ENCODE measurements at regions not wholly inside any gene's neighbourhood (a gene's known extent, or its start where the extent isn't known, plus 50 kb on each side); places are given as distances from the start of the nearest gene placed in this dataset.

DNA sequence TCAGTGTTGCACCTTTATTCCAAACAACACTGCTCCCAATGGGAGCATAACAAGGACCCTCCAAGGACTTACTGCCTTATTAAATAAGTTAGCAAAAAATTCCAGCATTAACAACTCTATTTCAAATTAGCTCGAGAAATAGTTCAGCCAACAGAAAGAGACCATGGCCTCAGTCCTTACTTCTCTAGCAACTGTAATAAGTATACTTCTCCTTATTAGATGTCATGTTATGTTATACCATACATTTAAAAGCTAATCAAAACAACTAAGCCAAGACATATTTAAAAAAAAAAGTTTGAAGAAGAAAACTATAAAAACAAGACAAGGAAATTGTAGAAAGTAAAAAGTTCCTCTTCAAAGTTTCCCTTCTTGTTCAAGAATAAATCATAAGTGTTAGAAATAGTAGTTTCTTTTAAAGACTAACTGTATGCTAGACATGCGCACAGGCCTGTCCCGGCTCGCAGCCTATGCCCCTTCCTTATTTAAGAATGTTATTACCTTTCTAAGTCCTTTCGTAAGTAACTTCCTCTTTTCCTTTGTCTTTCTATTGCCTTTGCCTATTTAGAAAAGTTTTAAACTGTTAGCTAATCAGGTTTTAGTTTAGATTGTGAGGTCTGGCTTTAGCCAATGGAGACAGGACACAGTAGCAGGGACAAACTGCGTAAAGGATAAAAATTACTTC lies 68.6 kb downstream of the RESF1 start:
- Histone ChIP-seq H3K27me3 (ENCODE audit: control insufficient read depth, insufficient read depth, low read length) (no peaks in the 10 kb centered on the region), H3K9me3 (ENCODE audit: control insufficient read depth, insufficient read depth, low read length) (no peaks in the 10 kb centered on the region), H3K27ac (ENCODE audit: low read depth, low read length) (no peak overlapping the region), H3K36me3 (ENCODE audit: control insufficient read depth, insufficient read depth, low read length) (no peaks in the 10 kb centered on the region), H3K4me3 (ENCODE audit: low read depth, low read length) (no peak overlapping the region), H3K4me1 (ENCODE audit: control insufficient read depth, insufficient read depth, low read length) (no peaks in the 10 kb centered on the region)
- no CpG with 5 or more reads among the region's 6 CpGs for WGBS (ENCODE audit: insufficient coverage)
- DNase-seq (ENCODE audit: low read depth in 4 of 6, low spot score in 6 of 6): no peak

DNA sequence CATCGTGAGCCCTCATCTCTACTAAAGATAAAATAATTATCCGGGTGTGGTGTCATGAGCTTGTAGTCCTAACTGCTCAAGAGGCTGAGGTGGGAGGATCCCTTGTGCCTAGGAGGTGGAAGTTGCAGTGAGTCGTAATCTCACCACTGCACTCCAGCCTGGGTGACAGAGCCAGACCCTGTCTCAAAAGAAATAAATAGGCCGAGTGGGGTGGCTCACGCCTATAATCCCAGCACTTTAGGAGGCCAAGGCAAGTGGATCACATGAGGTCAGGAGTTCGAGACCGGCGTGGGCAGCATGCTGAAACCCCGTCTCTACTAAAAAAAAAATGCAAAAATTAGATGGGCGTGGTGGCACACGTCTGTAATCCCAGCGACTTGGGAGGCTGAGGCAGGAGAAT lies 70.9 kb downstream of the RESF1 start:
- H3K4me1 ChIP-seq (ENCODE audit: control insufficient read depth, insufficient read depth, low read length): no peaks in the 10 kb centered on the region
- DNase-seq (ENCODE audit: low read depth in 4 of 6, low spot score in 6 of 6): no peak
- WGBS (ENCODE audit: insufficient coverage): 95% methylated on average over 10 of the region's 12 CpGs
- no peaks in the 10 kb centered on the region for H3K9me3 ChIP-seq (ENCODE audit: control insufficient read depth, insufficient read depth, low read length)
- no peaks in the 10 kb centered on the region for H3K27me3 ChIP-seq (ENCODE audit: control insufficient read depth, insufficient read depth, low read length)
- H3K4me3 ChIP-seq (ENCODE audit: low read depth, low read length): no peak overlapping the region
- no peaks in the 10 kb centered on the region for H3K36me3 ChIP-seq (ENCODE audit: control insufficient read depth, insufficient read depth, low read length)
- H3K27ac ChIP-seq (ENCODE audit: low read depth, low read length): no peak overlapping the region

DNA sequence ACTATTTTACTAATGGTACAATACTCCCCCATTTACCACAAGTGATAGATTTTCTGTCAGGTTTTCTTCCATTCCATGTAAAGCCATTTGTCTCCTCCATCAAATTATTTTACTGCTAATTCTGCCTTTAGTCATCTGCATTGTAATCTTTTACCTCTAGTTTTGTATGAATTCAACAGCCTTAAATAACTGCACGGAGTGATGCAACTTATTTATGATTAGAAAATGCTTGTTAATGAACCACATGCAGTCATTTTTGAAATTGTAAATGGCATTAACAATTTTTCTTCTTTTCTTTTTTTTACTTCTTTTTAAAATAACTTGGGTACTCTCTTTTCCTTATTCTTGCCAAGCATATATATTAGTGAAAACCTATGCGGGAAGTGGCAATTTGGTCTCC lies 71.5 kb downstream of the RESF1 start:
- no peak for DNase-seq (ENCODE audit: low read depth in 4 of 6, low spot score in 6 of 6)
- WGBS (ENCODE audit: insufficient coverage): no CpG with 5 or more reads among the region's 2 CpGs
- no peaks in the 10 kb centered on the region for H3K4me1 ChIP-seq (ENCODE audit: control insufficient read depth, insufficient read depth, low read length)
- H3K27ac ChIP-seq (ENCODE audit: low read depth, low read length): no peak overlapping the region
- H3K9me3 ChIP-seq (ENCODE audit: control insufficient read depth, insufficient read depth, low read length): no peaks in the 10 kb centered on the region
- H3K36me3 ChIP-seq (ENCODE audit: control insufficient read depth, insufficient read depth, low read length): no peaks in the 10 kb centered on the region
- H3K4me3 ChIP-seq (ENCODE audit: low read depth, low read length): no peak overlapping the region
- no peaks in the 10 kb centered on the region for H3K27me3 ChIP-seq (ENCODE audit: control insufficient read depth, insufficient read depth, low read length)

DNA sequence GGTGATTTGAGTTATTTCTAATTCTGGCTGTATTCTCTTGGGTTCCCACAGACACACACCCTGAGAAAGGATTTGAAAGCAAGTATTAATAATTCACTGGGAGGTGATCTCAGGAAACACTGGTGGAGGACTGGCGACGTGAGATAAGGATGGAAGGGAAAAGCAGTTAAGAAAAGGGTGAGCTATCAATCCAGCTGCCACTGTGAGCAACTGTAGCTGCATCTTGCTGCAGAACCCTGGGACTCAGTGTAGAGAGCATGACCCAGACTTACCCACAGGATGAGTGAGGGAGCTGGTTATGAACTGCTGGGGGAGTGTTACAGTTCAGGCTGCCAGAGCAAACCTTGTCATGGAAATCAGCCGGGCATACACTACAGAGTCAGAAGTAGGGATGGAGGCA lies 71.9 kb downstream of the RESF1 start:
- WGBS (ENCODE audit: insufficient coverage): 93% methylated on average over 2 of the region's 3 CpGs
- H3K27me3 ChIP-seq (ENCODE audit: control insufficient read depth, insufficient read depth, low read length): no peaks in the 10 kb centered on the region
- no peak overlapping the region for H3K4me3 ChIP-seq (ENCODE audit: low read depth, low read length)
- H3K27ac ChIP-seq (ENCODE audit: low read depth, low read length): no peak overlapping the region
- no peaks in the 10 kb centered on the region for H3K36me3 ChIP-seq (ENCODE audit: control insufficient read depth, insufficient read depth, low read length)
- DNase-seq (ENCODE audit: low read depth in 4 of 6, low spot score in 6 of 6): no peak
- H3K4me1 ChIP-seq (ENCODE audit: control insufficient read depth, insufficient read depth, low read length): no peaks in the 10 kb centered on the region
- H3K9me3 ChIP-seq (ENCODE audit: control insufficient read depth, insufficient read depth, low read length): no peaks in the 10 kb centered on the region

DNA sequence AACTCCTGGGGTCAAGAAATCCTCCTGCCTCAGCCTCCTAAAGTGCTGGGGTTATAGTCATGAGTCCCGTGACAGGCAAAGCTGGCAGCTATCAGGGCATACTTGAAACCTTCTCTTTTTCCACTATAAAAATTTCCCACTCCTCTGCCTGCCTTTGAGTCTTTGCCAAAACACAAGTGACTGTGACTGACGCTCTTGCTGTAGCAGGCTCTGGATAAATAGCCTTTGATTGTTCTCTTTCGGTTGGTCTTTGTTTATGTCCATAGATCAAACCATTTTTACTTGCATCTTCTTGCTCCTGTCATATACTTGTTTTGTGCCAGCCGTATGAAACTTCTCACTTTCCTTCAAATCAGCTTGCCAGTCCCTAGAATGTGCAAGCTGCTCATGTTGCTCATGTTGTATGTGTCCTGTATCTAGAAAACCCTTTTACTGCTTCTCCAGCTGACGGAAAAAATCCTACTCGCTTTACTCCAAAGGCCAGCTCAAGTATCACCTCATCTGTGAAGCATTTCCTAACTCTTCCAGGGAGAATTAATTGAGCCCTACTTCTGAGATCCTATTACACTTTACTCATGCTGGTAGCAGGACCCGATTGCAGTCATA lies 73.1 kb downstream of the RESF1 start:
- Histone ChIP-seq H3K4me1 (ENCODE audit: control insufficient read depth, insufficient read depth, low read length) (no peaks in the 10 kb centered on the region), H3K36me3 (ENCODE audit: control insufficient read depth, insufficient read depth, low read length) (no peaks in the 10 kb centered on the region), H3K27me3 (ENCODE audit: control insufficient read depth, insufficient read depth, low read length) (no peaks in the 10 kb centered on the region), H3K4me3 (ENCODE audit: low read depth, low read length) (no peak overlapping the region), H3K9me3 (ENCODE audit: control insufficient read depth, insufficient read depth, low read length) (no peaks in the 10 kb centered on the region), H3K27ac (ENCODE audit: low read depth, low read length) (no peak overlapping the region)
- peak in 1 of 6 donors; percentile 12 for DNase-seq (ENCODE audit: low read depth in 4 of 6, low spot score in 6 of 6)
- WGBS (ENCODE audit: insufficient coverage): 44% methylated on average over 4 of the region's 7 CpGs

DNA sequence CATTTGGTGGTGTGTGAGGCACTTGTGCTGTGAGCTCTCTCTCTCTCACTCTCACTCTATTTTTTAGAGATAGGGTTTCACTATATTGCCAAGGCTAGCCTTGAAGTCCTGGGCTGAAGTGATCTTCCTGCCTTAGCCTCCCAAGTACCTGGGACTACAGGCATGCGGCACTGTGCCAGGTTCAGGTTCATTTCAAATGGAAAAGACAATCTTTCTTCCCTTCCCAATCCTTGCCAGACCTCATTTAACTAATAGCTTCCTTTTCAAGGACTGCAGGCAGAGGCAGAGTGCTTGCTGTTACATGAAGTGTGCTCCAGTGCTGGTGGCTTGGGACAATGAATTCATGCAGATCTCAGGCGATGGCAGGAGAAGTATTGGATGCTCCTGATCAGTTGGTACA lies 73.2 kb upstream of the BICD1 start:
- no peaks in the 10 kb centered on the region for H3K27me3 ChIP-seq (ENCODE audit: control insufficient read depth, insufficient read depth, low read length)
- 63% methylated on average over 2 of the region's 2 CpGs for WGBS (ENCODE audit: insufficient coverage)
- no peaks in the 10 kb centered on the region for H3K36me3 ChIP-seq (ENCODE audit: control insufficient read depth, insufficient read depth, low read length)
- no peak overlapping the region for H3K27ac ChIP-seq (ENCODE audit: low read depth, low read length)
- no peaks in the 10 kb centered on the region for H3K9me3 ChIP-seq (ENCODE audit: control insufficient read depth, insufficient read depth, low read length)
- no peaks in the 10 kb centered on the region for H3K4me1 ChIP-seq (ENCODE audit: control insufficient read depth, insufficient read depth, low read length)
- DNase-seq (ENCODE audit: low read depth in 4 of 6, low spot score in 6 of 6): peak in 1 of 6 donors; percentile 34
- no peak overlapping the region for H3K4me3 ChIP-seq (ENCODE audit: low read depth, low read length)

DNA sequence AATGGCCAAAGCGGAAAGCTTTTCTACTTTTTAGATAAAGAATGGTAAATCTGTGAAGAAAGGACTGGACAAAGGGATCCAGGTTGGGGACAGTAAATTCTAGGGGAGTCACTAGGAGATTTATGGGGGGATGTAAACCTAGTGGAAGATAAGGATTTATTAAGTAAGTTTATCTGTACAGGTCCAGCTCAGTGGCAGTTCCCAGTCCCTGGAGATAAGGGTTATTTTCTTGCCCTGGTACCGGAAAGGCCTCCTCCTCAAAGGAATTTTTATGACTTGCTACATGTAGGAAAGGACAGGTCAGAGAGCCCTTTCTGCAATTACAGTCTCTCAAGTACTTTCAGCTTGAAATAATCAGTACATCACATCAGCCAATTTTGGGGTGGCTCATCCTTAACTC lies 72.6 kb upstream of the BICD1 start:
- no peaks in the 10 kb centered on the region for H3K36me3 ChIP-seq (ENCODE audit: control insufficient read depth, insufficient read depth, low read length)
- no peaks in the 10 kb centered on the region for H3K9me3 ChIP-seq (ENCODE audit: control insufficient read depth, insufficient read depth, low read length)
- DNase-seq (ENCODE audit: low read depth in 4 of 6, low spot score in 6 of 6): no peak
- no peaks in the 10 kb centered on the region for H3K4me1 ChIP-seq (ENCODE audit: control insufficient read depth, insufficient read depth, low read length)
- H3K4me3 ChIP-seq (ENCODE audit: low read depth, low read length): no peak overlapping the region
- H3K27ac ChIP-seq (ENCODE audit: low read depth, low read length): no peak overlapping the region
- H3K27me3 ChIP-seq (ENCODE audit: control insufficient read depth, insufficient read depth, low read length): no peaks in the 10 kb centered on the region
- 100% methylated on average over 1 of the region's 2 CpGs for WGBS (ENCODE audit: insufficient coverage)

DNA sequence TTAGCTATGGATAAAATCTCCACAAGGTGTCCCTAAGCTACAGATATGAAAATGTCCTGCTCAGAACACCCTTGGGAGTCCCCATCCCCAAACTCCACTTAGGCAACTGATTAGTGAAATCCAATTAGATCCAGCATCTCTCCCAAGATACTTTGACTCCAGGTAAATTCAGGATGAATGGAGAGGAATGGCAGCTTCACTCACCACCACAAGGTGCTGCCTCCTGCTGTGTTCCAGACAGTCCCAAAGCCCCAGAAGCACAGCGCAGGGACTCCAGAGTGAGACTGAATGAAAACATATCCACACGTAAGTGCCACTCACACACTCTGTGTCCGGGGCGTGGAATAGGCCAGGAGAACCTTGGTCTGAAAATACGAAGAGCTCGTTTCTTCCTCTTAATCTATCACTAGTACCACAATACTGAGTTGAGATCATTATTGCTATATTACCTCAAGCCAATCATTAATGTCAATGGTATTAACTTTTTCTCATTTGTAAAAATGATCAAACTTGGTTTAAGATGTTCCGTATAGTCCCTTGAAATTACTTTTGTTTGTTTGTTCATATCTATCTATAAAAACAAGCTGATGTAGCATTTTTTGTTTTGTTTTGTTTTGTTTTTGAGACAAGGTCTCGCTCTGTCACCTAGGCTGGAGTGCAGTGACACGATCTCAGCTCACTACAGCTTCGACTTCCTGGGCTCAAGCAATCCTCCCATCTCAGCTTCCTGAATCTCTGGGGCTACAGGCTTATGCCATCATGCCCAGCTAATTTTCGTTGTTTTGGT lies 70.0 kb upstream of the BICD1 start:
- Histone ChIP-seq H3K27ac (ENCODE audit: low read depth, low read length) (no peak overlapping the region), H3K4me1 (ENCODE audit: control insufficient read depth, insufficient read depth, low read length) (no peaks in the 10 kb centered on the region), H3K27me3 (ENCODE audit: control insufficient read depth, insufficient read depth, low read length) (no peaks in the 10 kb centered on the region), H3K36me3 (ENCODE audit: control insufficient read depth, insufficient read depth, low read length) (no peaks in the 10 kb centered on the region), H3K9me3 (ENCODE audit: control insufficient read depth, insufficient read depth, low read length) (no peaks in the 10 kb centered on the region), H3K4me3 (ENCODE audit: low read depth, low read length) (no peak overlapping the region)
- peak in 1 of 6 donors; percentile 14 for DNase-seq (ENCODE audit: low read depth in 4 of 6, low spot score in 6 of 6)
- WGBS (ENCODE audit: insufficient coverage): 95% methylated on average over 7 of the region's 11 CpGs

DNA sequence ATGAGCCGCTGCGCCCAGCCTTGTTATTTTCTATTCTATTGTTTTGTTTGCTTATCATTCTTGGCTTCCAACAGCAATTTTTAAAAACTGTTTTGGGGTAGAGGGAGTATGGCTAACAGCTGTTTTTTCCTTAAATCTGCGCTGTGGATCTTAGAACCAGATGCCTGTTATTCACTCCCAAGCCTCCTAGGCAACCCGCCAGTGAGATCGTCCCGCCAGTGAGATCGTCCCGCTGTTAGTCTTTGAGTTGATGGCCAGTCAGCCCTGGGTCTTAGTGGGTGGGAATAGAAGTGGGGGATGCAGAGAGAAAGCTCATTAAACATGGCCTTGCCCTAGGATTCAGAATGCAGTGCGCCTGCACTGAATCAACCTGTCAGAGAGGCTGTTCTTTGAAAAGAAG lies 67.3 kb upstream of the BICD1 start:
- H3K4me3 ChIP-seq (ENCODE audit: low read depth, low read length): no peak overlapping the region
- H3K27ac ChIP-seq (ENCODE audit: low read depth, low read length): no peak overlapping the region
- no peaks in the 10 kb centered on the region for H3K36me3 ChIP-seq (ENCODE audit: control insufficient read depth, insufficient read depth, low read length)
- WGBS (ENCODE audit: insufficient coverage): 20% methylated on average over 3 of the region's 9 CpGs
- no peaks in the 10 kb centered on the region for H3K27me3 ChIP-seq (ENCODE audit: control insufficient read depth, insufficient read depth, low read length)
- H3K9me3 ChIP-seq (ENCODE audit: control insufficient read depth, insufficient read depth, low read length): no peaks in the 10 kb centered on the region
- peak in 5 of 6 donors; percentile 7 to 63 (median 15) for DNase-seq (ENCODE audit: low read depth in 4 of 6, low spot score in 6 of 6)
- H3K4me1 ChIP-seq (ENCODE audit: control insufficient read depth, insufficient read depth, low read length): no peaks in the 10 kb centered on the region
